Activated CD4-positive, alpha-beta memory T cell treated with anti-CD3 and anti-CD28 coated beads for 36 hours (primary cell): ENCODE measurements at regions not wholly inside any gene's neighbourhood (a gene's known extent, or its start where the extent isn't known, plus 50 kb on each side); places are given as distances from the start of the nearest gene placed in this dataset.

Experiments used
- CTCF ChIA-PET: fragments of 350-600 bp; sonication (Branson Sonifier 250); formaldehyde crosslinking; loops from one replicate; lab custom pipeline; 2021; ENCODE audit warnings: antibody characterized with exemption, inconsistent platforms; lab: Charles Lee
- POLR2A ChIA-PET: fragments of 350-600 bp; sonication (Branson Sonifier 250); formaldehyde crosslinking; loops from one replicate; lab custom pipeline; 2021; ENCODE audit warnings: antibody characterized with exemption; lab: Charles Lee
- DNase-seq: peaks from one replicate; pipeline ENCODE4 v3.0.0-alpha.2; 2020
- H3K27ac Mint-ChIP-seq: one replicate; pipeline ENCODE4 v1.8.0; 2021; ENCODE audit warnings: mixed read lengths
- H3K27me3 Mint-ChIP-seq: one replicate; pipeline ENCODE4 v1.8.0; 2021; ENCODE audit warnings: mixed read lengths
- H3K36me3 Mint-ChIP-seq: one replicate; pipeline ENCODE4 v1.8.0; 2021; ENCODE audit warnings: mixed read lengths
- H3K4me1 Mint-ChIP-seq: one replicate; pipeline ENCODE4 v1.8.0; 2021; ENCODE audit warnings: low read depth, mixed read lengths
- H3K4me3 Mint-ChIP-seq: one replicate; pipeline ENCODE4 v1.8.0; 2021; ENCODE audit warnings: mild to moderate bottlenecking, mixed read lengths
- H3K9me3 Mint-ChIP-seq: one replicate; pipeline ENCODE4 v1.8.0; 2021; ENCODE audit warnings: mixed read lengths
- intact Hi-C: fragments of 100-400 bp; cut with micrococcal nuclease; formaldehyde crosslinking; loops from one replicate; pipeline ENCODE4 v1.15.1; 2023

GRCh38 chr7:118076564-118076963 lies 107.4 kb upstream of the LSM8 start:
- H3K4me3 Mint-ChIP-seq = no peak overlapping the region
- peaks cover 15% of the 10 kb centered on the region for H3K27me3 Mint-ChIP-seq
- ChIA-PET CTCF (no interaction called here), POLR2A (no interaction called here)
- H3K4me1 Mint-ChIP-seq = peaks cover 7% of the 10 kb centered on the region
- intact Hi-C loops = no loop called here
- DNase-seq = no peak
- no peaks in the 10 kb centered on the region for H3K36me3 Mint-ChIP-seq
- no peaks in the 10 kb centered on the region for H3K9me3 Mint-ChIP-seq
- no peak overlapping the region for H3K27ac Mint-ChIP-seq

- H3K27me3 Mint-ChIP-seq = peaks cover 15% of the 10 kb centered on the region
- H3K36me3 Mint-ChIP-seq = no peaks in the 10 kb centered on the region
- ChIA-PET CTCF (no interaction called here), POLR2A (no interaction called here)
- no peak for DNase-seq
- H3K27ac Mint-ChIP-seq = no peak overlapping the region
- H3K9me3 Mint-ChIP-seq = no peaks in the 10 kb centered on the region
- intact Hi-C loops = no loop called here
- H3K4me3 Mint-ChIP-seq = no peak overlapping the region
- peaks cover 7% of the 10 kb centered on the region for H3K4me1 Mint-ChIP-seq
Measured at GRCh38 chr7:118078015-118078414, 105.9 kb upstream of the LSM8 start.

GRCh38 chr7:118079369-118079768 lies 104.6 kb upstream of the LSM8 start:
- Mint-ChIP-seq H3K27ac (no peak overlapping the region), H3K27me3 (peaks cover 16% of the 10 kb centered on the region), H3K9me3 (no peaks in the 10 kb centered on the region), H3K36me3 (no peaks in the 10 kb centered on the region), H3K4me3 (no peak overlapping the region), H3K4me1 (peaks cover 13% of the 10 kb centered on the region)
- ChIA-PET CTCF (no interaction called here), POLR2A (no interaction called here)
- intact Hi-C loops = no loop called here
- DNase-seq = no peak

GRCh38 chr7:118080947-118081346 lies 103.0 kb upstream of the LSM8 start:
- peaks cover 21% of the 10 kb centered on the region for H3K27me3 Mint-ChIP-seq
- CTCF ChIA-PET = no interaction called here
- intact Hi-C loops = no loop called here

GRCh38 chr7:118082506-118082905 lies 101.5 kb upstream of the LSM8 start:
- H3K36me3 Mint-ChIP-seq = no peaks in the 10 kb centered on the region
- peaks cover 13% of the 10 kb centered on the region for H3K4me1 Mint-ChIP-seq
- H3K27me3 Mint-ChIP-seq = peaks cover 22% of the 10 kb centered on the region
- no peak overlapping the region for H3K4me3 Mint-ChIP-seq
- intact Hi-C loops = no loop called here
- no peak overlapping the region for H3K27ac Mint-ChIP-seq
- no peaks in the 10 kb centered on the region for H3K9me3 Mint-ChIP-seq
- no peak for DNase-seq
- CTCF ChIA-PET = no interaction called here
- POLR2A ChIA-PET = no interaction called here

More at GRCh38 chr7:118080947-118081346, 103.0 kb upstream of the LSM8 start:
- Mint-ChIP-seq H3K4me3 (no peak overlapping the region), H3K4me1 (peaks cover 13% of the 10 kb centered on the region), H3K27ac (no peak overlapping the region), H3K9me3 (no peaks in the 10 kb centered on the region), H3K36me3 (no peaks in the 10 kb centered on the region)
- peak; percentile 64 for DNase-seq
- POLR2A ChIA-PET = no interaction called here

GRCh38 chr7:118085000-118085399 lies 99.0 kb upstream of the LSM8 start:
- H3K36me3 Mint-ChIP-seq = no peaks in the 10 kb centered on the region
- H3K9me3 Mint-ChIP-seq = no peaks in the 10 kb centered on the region
- peaks cover 13% of the 10 kb centered on the region for H3K4me1 Mint-ChIP-seq
- peaks cover 20% of the 10 kb centered on the region for H3K27me3 Mint-ChIP-seq
- H3K4me3 Mint-ChIP-seq = no peak overlapping the region
- ChIA-PET CTCF (no interaction called here), POLR2A (no interaction called here)
- no peak overlapping the region for H3K27ac Mint-ChIP-seq
- intact Hi-C loops = no loop called here
- DNase-seq = no peak

- H3K4me1 Mint-ChIP-seq = peaks cover 6% of the 10 kb centered on the region
- H3K27ac Mint-ChIP-seq = no peak overlapping the region
- POLR2A ChIA-PET = no interaction called here
- H3K4me3 Mint-ChIP-seq = no peak overlapping the region
- H3K9me3 Mint-ChIP-seq = no peaks in the 10 kb centered on the region
- DNase-seq = no peak
- CTCF ChIA-PET = no interaction called here
- peaks cover 16% of the 10 kb centered on the region for H3K27me3 Mint-ChIP-seq
- no peaks in the 10 kb centered on the region for H3K36me3 Mint-ChIP-seq
- intact Hi-C loops = no loop called here
Measured at GRCh38 chr7:118087126-118087525, 96.8 kb upstream of the LSM8 start.

GRCh38 chr7:118094044-118094443 lies 89.9 kb upstream of the LSM8 start:
- Mint-ChIP-seq H3K27me3 (peaks cover 1% of the 10 kb centered on the region), H3K36me3 (no peaks in the 10 kb centered on the region), H3K4me3 (no peak overlapping the region), H3K4me1 (no peaks in the 10 kb centered on the region), H3K9me3 (no peaks in the 10 kb centered on the region), H3K27ac (no peak overlapping the region)
- intact Hi-C loops = no loop called here
- ChIA-PET POLR2A (no interaction called here), CTCF (no interaction called here)
- no peak for DNase-seq

GRCh38 chr7:118104812-118105441 lies 79.0 kb upstream of the LSM8 start:
- H3K27ac Mint-ChIP-seq = no peak overlapping the region
- H3K9me3 Mint-ChIP-seq = no peaks in the 10 kb centered on the region
- POLR2A ChIA-PET = no interaction called here
- no peak for DNase-seq
- H3K27me3 Mint-ChIP-seq = peaks cover 1% of the 10 kb centered on the region
- H3K4me3 Mint-ChIP-seq = no peak overlapping the region
- no peaks in the 10 kb centered on the region for H3K4me1 Mint-ChIP-seq
- intact Hi-C loops = no loop called here
- CTCF ChIA-PET = no interaction called here
- H3K36me3 Mint-ChIP-seq = no peaks in the 10 kb centered on the region

- Mint-ChIP-seq H3K27me3 (peaks cover 4% of the 10 kb centered on the region), H3K36me3 (no peaks in the 10 kb centered on the region), H3K9me3 (peaks cover 8% of the 10 kb centered on the region), H3K4me3 (no peak overlapping the region), H3K4me1 (no peaks in the 10 kb centered on the region), H3K27ac (no peak overlapping the region)
- intact Hi-C loops = no loop called here
- POLR2A ChIA-PET = no interaction called here
- CTCF ChIA-PET = no interaction called here
- no peak for DNase-seq
Measured at GRCh38 chr7:118109607-118110006, 74.4 kb upstream of the LSM8 start.

GRCh38 chr7:118110178-118110925 lies 73.6 kb upstream of the LSM8 start:
- Mint-ChIP-seq H3K27ac (no peak overlapping the region), H3K4me1 (no peaks in the 10 kb centered on the region), H3K9me3 (peaks cover 11% of the 10 kb centered on the region), H3K27me3 (peaks cover 4% of the 10 kb centered on the region), H3K4me3 (no peak overlapping the region), H3K36me3 (no peaks in the 10 kb centered on the region)
- ChIA-PET CTCF (no interaction called here), POLR2A (no interaction called here)
- no peak for DNase-seq
- intact Hi-C loops = no loop called here

GRCh38 chr7:118111347-118111746 lies 72.6 kb upstream of the LSM8 start:
- Mint-ChIP-seq H3K27me3 (peaks cover 2% of the 10 kb centered on the region), H3K4me3 (no peak overlapping the region), H3K4me1 (no peaks in the 10 kb centered on the region), H3K27ac (no peak overlapping the region), H3K9me3 (peaks cover 13% of the 10 kb centered on the region), H3K36me3 (no peaks in the 10 kb centered on the region)
- ChIA-PET CTCF (no interaction called here), POLR2A (no interaction called here)
- DNase-seq = no peak
- intact Hi-C loops = no loop called here

- no peak for DNase-seq
- Mint-ChIP-seq H3K4me3 (no peak overlapping the region), H3K4me1 (no peaks in the 10 kb centered on the region), H3K27ac (no peak overlapping the region), H3K36me3 (no peaks in the 10 kb centered on the region), H3K9me3 (peaks cover 23% of the 10 kb centered on the region), H3K27me3 (peaks cover 8% of the 10 kb centered on the region)
- intact Hi-C loops = no loop called here
- ChIA-PET CTCF (no interaction called here), POLR2A (no interaction called here)
Measured at GRCh38 chr7:118114175-118114574, 69.8 kb upstream of the LSM8 start.
